ENCODE measurements at regions not wholly inside any gene's neighbourhood (a gene's known extent, or its start where the extent isn't known, plus 50 kb on each side); places are given as distances from the start of the nearest gene placed in this dataset.
A peak's percentile ranks its signal among the peaks of the same experiment; 100 is the strongest.
"Not testable (repeated sequence)": the region's sequence is repeated elsewhere in the genome, so short reads cannot be mapped to it uniquely, and the experiment has no call there.

DNA sequence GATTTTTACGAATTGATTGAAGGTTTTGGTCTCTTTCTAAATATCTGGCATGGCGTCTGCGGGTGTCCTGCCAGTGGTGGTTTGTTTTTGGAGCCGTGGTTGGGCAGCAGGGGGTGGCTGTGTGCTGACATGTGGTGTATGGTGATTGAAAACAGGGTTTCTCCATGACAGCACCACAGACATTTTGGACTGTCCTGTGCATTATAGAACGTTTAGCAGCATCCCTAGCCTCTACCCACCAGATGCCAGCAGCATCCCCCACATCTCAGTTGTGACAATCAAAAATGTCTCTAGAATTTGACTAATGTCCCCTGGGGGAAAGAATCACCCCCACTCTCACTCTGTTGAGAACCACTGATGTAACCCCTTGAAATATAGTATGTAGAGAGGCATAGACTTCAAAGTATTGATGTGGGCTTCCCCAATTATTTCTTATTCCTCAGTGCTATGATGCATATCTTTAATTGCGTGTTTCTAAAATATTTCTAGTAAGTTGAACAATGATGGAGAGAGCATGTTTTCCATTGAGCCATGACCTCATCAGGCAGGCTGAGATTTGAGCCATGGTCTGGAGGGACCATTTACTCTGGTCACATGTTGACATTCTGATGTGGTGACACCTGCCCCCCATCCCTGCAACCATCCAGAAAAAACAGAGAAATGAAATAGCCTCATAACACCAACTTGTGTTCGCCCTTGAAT is 77.4 kb upstream of the MID1 start:
- Mint-ChIP-seq H3K27me3 (ENCODE audit: low read depth) (no peaks in the 10 kb centered on the region), H3K4me1 (peaks cover 3% of the 10 kb centered on the region), H3K4me3 (no peak overlapping the region), H3K27ac (no peak overlapping the region), H3K36me3 (peaks cover 2% of the 10 kb centered on the region), H3K9me3 (peaks cover 40% of the 10 kb centered on the region)
- no peak for DNase-seq (ENCODE audit: low spot score in 2 of 2, unreplicated experiment in 2 of 2)
- TF ChIP-seq CTCF (IDR thresholded peaks at IDR 0.05; ENCODE audit: unreplicated experiment) = no peak

DNA sequence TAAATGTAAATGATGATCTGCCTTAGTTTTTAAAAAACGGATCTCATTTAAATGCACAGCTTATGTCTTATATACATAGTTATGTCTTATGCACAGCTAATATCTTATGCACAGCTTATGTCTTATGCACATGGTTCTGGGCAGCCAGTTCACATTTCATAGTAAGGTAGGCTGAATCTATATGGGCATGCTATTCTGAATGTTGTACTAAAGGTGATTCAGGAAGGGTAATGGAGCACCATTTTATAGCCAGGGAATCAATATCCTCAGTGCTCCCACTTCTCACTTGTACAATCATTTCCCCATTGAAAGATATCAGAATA is 77.9 kb upstream of the MID1 start:
- no peak for DNase-seq (ENCODE audit: low spot score in 2 of 2, unreplicated experiment in 2 of 2)
- Mint-ChIP-seq H3K36me3 (no peaks in the 10 kb centered on the region), H3K9me3 (peaks cover 38% of the 10 kb centered on the region), H3K4me3 (no peak overlapping the region), H3K4me1 (peaks cover 3% of the 10 kb centered on the region), H3K27me3 (ENCODE audit: low read depth) (no peaks in the 10 kb centered on the region), H3K27ac (no peak overlapping the region)
- no peak for TF ChIP-seq CTCF (IDR thresholded peaks at IDR 0.05; ENCODE audit: unreplicated experiment)

DNA sequence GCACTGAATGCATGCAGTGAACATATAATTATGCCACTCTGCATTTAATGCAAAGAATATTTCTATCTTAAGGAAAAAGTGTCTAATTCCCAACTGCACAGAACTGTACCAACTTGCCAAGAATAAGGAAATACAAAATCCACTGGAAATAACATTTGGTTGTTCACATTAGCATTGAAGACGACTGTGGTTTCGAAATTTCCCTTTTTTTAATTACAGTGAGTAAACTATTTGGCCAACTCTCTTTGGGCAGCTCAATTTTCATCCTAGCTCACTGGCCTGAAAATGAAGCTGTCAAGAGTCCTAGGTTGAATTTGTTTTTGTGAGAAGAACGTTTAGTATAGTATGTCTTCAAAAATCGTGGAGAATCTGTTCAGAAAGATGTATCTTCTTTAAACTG is 81.6 kb upstream of the MID1 start:
- H3K4me3 Mint-ChIP-seq = no peak overlapping the region
- peaks cover 35% of the 10 kb centered on the region for H3K9me3 Mint-ChIP-seq
- no peaks in the 10 kb centered on the region for H3K36me3 Mint-ChIP-seq
- no peaks in the 10 kb centered on the region for H3K27me3 Mint-ChIP-seq (ENCODE audit: low read depth)
- no peak overlapping the region for H3K27ac Mint-ChIP-seq
- TF ChIP-seq CTCF (IDR thresholded peaks at IDR 0.05; ENCODE audit: unreplicated experiment) = no peak
- DNase-seq (ENCODE audit: low spot score in 2 of 2, unreplicated experiment in 2 of 2) = no peak
- peaks cover 3% of the 10 kb centered on the region for H3K4me1 Mint-ChIP-seq

DNA sequence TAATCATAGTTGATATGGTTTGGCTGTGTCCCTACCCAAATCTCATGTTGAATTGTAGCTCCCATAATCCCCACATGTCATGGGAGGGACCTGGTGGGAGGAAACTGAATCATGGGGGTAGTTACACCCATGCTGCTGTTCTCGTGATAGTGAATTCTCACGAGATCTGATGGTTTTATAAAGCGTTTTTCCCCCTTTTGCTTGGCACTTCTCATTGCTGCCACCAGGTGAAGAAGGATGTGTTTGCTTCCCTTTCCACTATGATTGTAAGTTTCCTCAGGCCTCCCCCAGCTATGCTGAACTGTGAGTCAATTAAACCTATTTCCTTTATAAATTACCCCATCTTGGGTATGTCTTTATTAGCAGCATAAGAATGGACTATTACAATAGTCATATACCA is 86.0 kb upstream of the MID1 start:
- H3K27me3 Mint-ChIP-seq (ENCODE audit: low read depth); DNase-seq (ENCODE audit: low spot score in 2 of 2, unreplicated experiment in 2 of 2); H3K27ac Mint-ChIP-seq; H3K36me3 Mint-ChIP-seq; H3K4me3 Mint-ChIP-seq: not testable (repeated sequence)
- Mint-ChIP-seq H3K9me3 (peaks cover 28% of the 10 kb centered on the region), H3K4me1 (peaks cover 21% of the 10 kb centered on the region)

DNA sequence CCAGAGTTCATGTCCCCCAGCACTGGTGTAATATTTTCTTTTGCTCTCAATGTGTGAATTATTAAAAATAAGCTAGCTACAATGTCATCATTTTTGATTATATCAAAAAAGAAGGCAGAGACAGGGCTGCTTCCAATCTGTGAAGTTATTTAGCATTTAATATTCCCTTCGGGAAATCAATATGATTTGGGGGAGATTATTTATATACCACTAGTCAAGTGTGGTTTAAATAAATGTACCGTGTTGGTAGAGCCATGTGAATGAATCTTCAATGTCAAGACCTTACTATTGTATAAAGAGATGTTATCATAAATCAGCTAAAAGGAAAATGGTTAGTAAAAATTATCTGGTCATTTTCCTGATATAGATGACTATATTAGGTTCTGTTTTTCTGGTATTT is 87.4 kb upstream of the MID1 start:
- no peak overlapping the region for H3K4me3 Mint-ChIP-seq

DNA sequence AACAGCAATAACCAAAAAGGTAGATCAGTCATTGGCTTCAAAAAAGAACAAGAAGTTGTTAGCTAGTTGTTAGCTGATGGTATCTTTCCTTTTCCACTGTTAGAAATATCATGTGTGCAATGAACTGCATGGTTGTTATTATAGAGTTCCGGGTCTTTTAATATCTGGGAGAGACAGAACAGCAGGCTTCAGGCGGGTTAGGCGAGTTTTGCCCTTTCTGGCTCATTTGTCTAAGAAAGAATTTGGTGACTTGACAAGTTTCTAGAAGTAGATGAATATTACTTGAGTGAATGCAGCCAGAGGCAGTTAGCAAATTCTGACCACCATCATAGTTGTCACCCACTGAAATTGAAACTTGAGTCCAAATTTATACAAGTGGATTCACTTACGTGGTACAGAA is 88.9 kb upstream of the MID1 start:
- H3K27ac Mint-ChIP-seq = peak overlapping the region; percentile 82
- peaks cover 21% of the 10 kb centered on the region for H3K4me1 Mint-ChIP-seq
- no peaks in the 10 kb centered on the region for H3K36me3 Mint-ChIP-seq
- no peak overlapping the region for H3K4me3 Mint-ChIP-seq
- DNase-seq (ENCODE audit: low spot score in 2 of 2, unreplicated experiment in 2 of 2) = no peak
- peaks cover 27% of the 10 kb centered on the region for H3K9me3 Mint-ChIP-seq
- TF ChIP-seq CTCF (IDR thresholded peaks at IDR 0.05; ENCODE audit: unreplicated experiment) = no peak
- H3K27me3 Mint-ChIP-seq (ENCODE audit: low read depth) = no peaks in the 10 kb centered on the region

More for the DNA sequence above, 87.4 kb upstream of the MID1 start:
- Mint-ChIP-seq H3K9me3 (peaks cover 22% of the 10 kb centered on the region), H3K27ac (no peak overlapping the region), H3K36me3 (no peaks in the 10 kb centered on the region), H3K4me1 (peaks cover 21% of the 10 kb centered on the region), H3K27me3 (ENCODE audit: low read depth) (no peaks in the 10 kb centered on the region)
- no peak for TF ChIP-seq CTCF (IDR thresholded peaks at IDR 0.05; ENCODE audit: unreplicated experiment)
- DNase-seq (ENCODE audit: low spot score in 2 of 2, unreplicated experiment in 2 of 2) = no peak

All from mesothelial cell of epicardium (in vitro differentiated cells).